IMR-90 (cell line): ENCODE measurements at regions not wholly inside any gene's neighbourhood (a gene's known extent, or its start where the extent isn't known, plus 50 kb on each side); places are given as distances from the start of the nearest gene placed in this dataset.

Experiments used
- ATAC-seq: fragments of 200-7000 bp; cut with Tn5 transposase; 2 replicates; pipeline ENCODE4 v1.9.1; 2020; ENCODE audit warnings: low read depth, mild to moderate bottlenecking, moderate library complexity
- BruUV-seq: library from RNA; stranded (reverse); fragments of 400-500 nt; replicated peaks from 2 replicates; lab custom pipeline; 2021; lab: Mats Ljungman, UMichigan
- CTCF ChIA-PET: fragments of 300-600 bp; formaldehyde crosslinking; extraction: SDS; loops from one replicate; lab custom pipeline; 2021; ENCODE audit warnings: antibody characterized with exemption; lab: Yijun Ruan, JAX
- POLR2A ChIA-PET: fragments of 300-600 bp; sonication (Branson Sonifier 250); formaldehyde crosslinking; loops from one replicate; lab custom pipeline; 2022; ENCODE audit warnings: antibody characterized with exemption; ENCODE audit not compliant: unreplicated experiment; lab: Charles Lee
- DNase-seq: peaks from one replicate; pipeline ENCODE4 v3.0.0; 2013
- H2AFZ ChIP-seq: replicated peaks from 2 replicates; pipeline ENCODE3; 2013; ENCODE audit warnings: low read length, mild to moderate bottlenecking; ENCODE audit not compliant: poor library complexity
- H2AK5ac ChIP-seq: 2 replicates; pipeline ENCODE4 v1.6.1; 2013; ENCODE audit warnings: low read depth, low read length, inconsistent platforms
- H2AK9ac ChIP-seq: replicated peaks from 2 replicates; pipeline ENCODE3; 2013; ENCODE audit warnings: mild to moderate bottlenecking, low read depth, low read length, moderate library complexity; ENCODE audit not compliant: poor library complexity
- H2BK120ac ChIP-seq: 2 replicates; pipeline ENCODE4 v1.6.1; 2013; ENCODE audit warnings: low read depth, low read length, inconsistent platforms
- H2BK15ac ChIP-seq: 3 replicates; pipeline ENCODE4 v1.6.1; 2013; ENCODE audit warnings: low read depth, low read length, inconsistent platforms
- H2BK20ac ChIP-seq: 2 replicates; pipeline ENCODE4 v1.6.1; 2013; ENCODE audit warnings: low read depth, mild to moderate bottlenecking, inconsistent platforms, low read length, moderate library complexity
- H2BK5ac ChIP-seq: 2 replicates; pipeline ENCODE4 v1.6.1; 2013; ENCODE audit warnings: mild to moderate bottlenecking, low read depth, low read length, inconsistent platforms; ENCODE audit not compliant: poor library complexity, severe bottlenecking
- H3K14ac ChIP-seq: replicated peaks from 2 replicates; pipeline ENCODE4 v1.6.1; 2013; ENCODE audit warnings: low read depth, low read length, inconsistent platforms
- H3K18ac ChIP-seq: 2 replicates; pipeline ENCODE4 v1.6.1; 2013; ENCODE audit warnings: low read depth, low read length, control low read depth
- H3K23ac ChIP-seq: 2 replicates; pipeline ENCODE4 v1.6.1; 2013; ENCODE audit warnings: low read depth, low read length, inconsistent platforms
- H3K27ac ChIP-seq: 2 replicates; pipeline ENCODE4 v1.5.1; 2013; ENCODE audit warnings: mild to moderate bottlenecking, control low read depth, low read length; ENCODE audit not compliant: insufficient read depth
- H3K27me3 ChIP-seq: 2 replicates; pipeline ENCODE4 v1.6.1; 2013; ENCODE audit warnings: low read length; ENCODE audit not compliant: control insufficient read depth, insufficient read depth
- H3K36me3 ChIP-seq: 2 replicates; pipeline ENCODE4 v1.6.1; 2013; ENCODE audit warnings: low read length, mixed read lengths; ENCODE audit not compliant: control insufficient read depth, insufficient read depth
- H3K4ac ChIP-seq: 2 replicates; pipeline ENCODE4 v1.6.1; 2013; ENCODE audit warnings: low read depth, low read length, inconsistent platforms
- H3K4me1 ChIP-seq: 2 replicates; pipeline ENCODE4 v1.6.1; 2013; ENCODE audit warnings: low read length, mixed read lengths; ENCODE audit not compliant: control insufficient read depth, insufficient read depth
- H3K4me2 ChIP-seq: 2 replicates; pipeline ENCODE4 v1.6.1; 2013; ENCODE audit warnings: low read depth, mild to moderate bottlenecking, control low read depth, low read length, moderate library complexity
- H3K4me3 ChIP-seq: 2 replicates; pipeline ENCODE4 v1.5.1; 2013; ENCODE audit warnings: low read depth, mild to moderate bottlenecking, control low read depth, low read length, moderate library complexity; ENCODE audit not compliant: insufficient read depth
- H3K56ac ChIP-seq: 2 replicates; pipeline ENCODE4 v1.6.1; 2013; ENCODE audit warnings: low read length, inconsistent platforms; ENCODE audit not compliant: insufficient read depth; ENCODE audit errors: extremely low read depth
- H3K79me1 ChIP-seq, 2 experiments: 2 replicates each; pipeline ENCODE4 v1.6.1; 2013; ENCODE audit warnings: low read length in 2 of 2, inconsistent platforms in 1 of 2, low read depth in 1 of 2
- H3K9ac ChIP-seq: 2 replicates; pipeline ENCODE4 v1.6.1; 2013; ENCODE audit warnings: low read depth, low read length, control low read depth
- H3K9me1 ChIP-seq: 2 replicates; pipeline ENCODE4 v1.6.1; 2013; ENCODE audit warnings: low read length, inconsistent platforms; ENCODE audit not compliant: insufficient read depth
- H3K9me3 ChIP-seq: 2 replicates; pipeline ENCODE4 v1.6.1; 2013; ENCODE audit warnings: low read length; ENCODE audit not compliant: control insufficient read depth, insufficient read depth
- H4K20me1 ChIP-seq: 2 replicates; pipeline ENCODE4 v1.6.1; 2013; ENCODE audit warnings: low read length, inconsistent platforms; ENCODE audit not compliant: insufficient read depth
- H4K5ac ChIP-seq: 2 replicates; pipeline ENCODE4 v1.6.1; 2013; ENCODE audit warnings: mild to moderate bottlenecking, low read depth, low read length, control low read depth
- H4K8ac ChIP-seq, 2 experiments: 2 replicates each; pipeline ENCODE4 v1.6.1; 2013; ENCODE audit warnings: low read depth in 2 of 2, low read length in 2 of 2, control low read depth in 1 of 2, inconsistent platforms in 1 of 2
- H4K91ac ChIP-seq: 2 replicates; pipeline ENCODE4 v1.6.1; 2013; ENCODE audit warnings: low read depth, low read length, inconsistent platforms; ENCODE audit not compliant: insufficient read depth
- MAFK ChIP-seq: IDR thresholded peaks from 2 replicates; pipeline ENCODE4 v1.6.1; 2012; ENCODE audit warnings: low read depth, low read length, improper control_type of control experiment
- NFE2L2 ChIP-seq: fragments of 150-350 bp; IDR thresholded peaks from 2 replicates; pipeline ENCODE4 v1.6.1; 2016; ENCODE audit warnings: low read depth, mild to moderate bottlenecking, low read length
- RFX5 ChIP-seq: IDR thresholded peaks from 2 replicates; pipeline ENCODE4 v1.8.0; 2012; ENCODE audit warnings: low read depth, mild to moderate bottlenecking, low read length, moderate library complexity
- WGBS, 2 experiments: methylation state at CpG; one replicate each; pipeline versions ENCODE4 v1.1.5 to v1.1.7; 2013; ENCODE audit warnings: missing lambda C conversion rate in 2 of 2; ENCODE audit not compliant: insufficient read length in 1 of 2; ENCODE audit errors: extremely low coverage in 2 of 2; 5-methylcytosine and 5-hydroxymethylcytosine counted together
- dilution Hi-C: fragments of 300-500 bp; cut with HindIII; formaldehyde crosslinking; loops from one replicate; pipeline ENCODE4 v1.14.3; 2018; ENCODE audit warnings: low sequenced_read_pairs; ENCODE audit not compliant: unreplicated experiment
- in situ Hi-C: fragments of 300-500 bp; cut with MboI; formaldehyde crosslinking; loops from 3 replicates; pipeline ENCODE4 v1.14.3; 2019; ENCODE audit warnings: low sequenced_read_pairs, inconsistent platforms, mixed read lengths
- intact Hi-C: fragments of 100-400 bp; cut with micrococcal nuclease; formaldehyde crosslinking; loops from 2 replicates; pipeline ENCODE4 v1.10.0; 2022
- TF ChIP-seq, protein P1 (sequence below): conservative IDR thresholded peaks from 2 replicates; pipeline ENCODE4 v1.5.1; 2012; ENCODE audit warnings: mild to moderate bottlenecking, low read depth, low read length, improper control_type of control experiment

DNA sequence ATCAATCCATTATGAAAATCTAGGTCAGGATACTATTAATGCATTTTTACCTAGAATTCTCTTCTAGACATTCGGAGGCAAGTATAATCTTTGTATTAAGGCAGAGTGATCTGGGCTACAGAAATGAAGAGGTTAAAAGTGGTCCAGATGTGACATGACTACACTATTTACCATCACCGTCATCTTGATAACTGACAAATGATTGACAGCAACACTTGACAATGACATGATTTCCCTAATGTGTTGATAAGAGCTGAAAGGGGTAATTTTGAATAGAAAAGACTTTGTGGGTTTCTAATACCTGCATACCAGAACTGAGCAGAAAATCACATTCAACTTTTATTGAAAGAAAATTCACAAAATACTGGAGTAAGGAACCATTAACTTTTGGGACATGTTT lies 718.9 kb upstream of the MAP3K7 start:
- Histone ChIP-seq H3K14ac (no peak overlapping the region), H3K9ac (no peak overlapping the region), H3K4me2 (no peak overlapping the region), H4K5ac (no peak overlapping the region), H3K4ac (no peak overlapping the region), H2BK5ac (no peak overlapping the region), H2AK5ac (no peak overlapping the region), H3K9me3 (no peaks in the 10 kb centered on the region), H3K27ac (no peak overlapping the region), H3K23ac (no peak overlapping the region), H3K18ac (no peak overlapping the region), H2AK9ac (no peak overlapping the region), H4K20me1 (no peaks in the 10 kb centered on the region), H2BK15ac (no peak overlapping the region), H3K79me1 (no peaks in the 10 kb centered on the region), H3K4me1 (no peaks in the 10 kb centered on the region), H3K4me3 (no peak overlapping the region), H3K56ac (no peak overlapping the region), H2BK20ac (no peak overlapping the region), H4K91ac (no peak overlapping the region), H2BK120ac (no peak overlapping the region), H3K27me3 (no peaks in the 10 kb centered on the region), H3K36me3 (no peaks in the 10 kb centered on the region), H4K8ac (no peak overlapping the region), H2AFZ (no peak overlapping the region), H3K9me1 (no peaks in the 10 kb centered on the region)
- TF ChIP-seq, protein P1, sequence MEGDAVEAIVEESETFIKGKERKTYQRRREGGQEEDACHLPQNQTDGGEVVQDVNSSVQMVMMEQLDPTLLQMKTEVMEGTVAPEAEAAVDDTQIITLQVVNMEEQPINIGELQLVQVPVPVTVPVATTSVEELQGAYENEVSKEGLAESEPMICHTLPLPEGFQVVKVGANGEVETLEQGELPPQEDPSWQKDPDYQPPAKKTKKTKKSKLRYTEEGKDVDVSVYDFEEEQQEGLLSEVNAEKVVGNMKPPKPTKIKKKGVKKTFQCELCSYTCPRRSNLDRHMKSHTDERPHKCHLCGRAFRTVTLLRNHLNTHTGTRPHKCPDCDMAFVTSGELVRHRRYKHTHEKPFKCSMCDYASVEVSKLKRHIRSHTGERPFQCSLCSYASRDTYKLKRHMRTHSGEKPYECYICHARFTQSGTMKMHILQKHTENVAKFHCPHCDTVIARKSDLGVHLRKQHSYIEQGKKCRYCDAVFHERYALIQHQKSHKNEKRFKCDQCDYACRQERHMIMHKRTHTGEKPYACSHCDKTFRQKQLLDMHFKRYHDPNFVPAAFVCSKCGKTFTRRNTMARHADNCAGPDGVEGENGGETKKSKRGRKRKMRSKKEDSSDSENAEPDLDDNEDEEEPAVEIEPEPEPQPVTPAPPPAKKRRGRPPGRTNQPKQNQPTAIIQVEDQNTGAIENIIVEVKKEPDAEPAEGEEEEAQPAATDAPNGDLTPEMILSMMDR = no peak
- TF ChIP-seq RFX5 (no peak), MAFK (no peak), NFE2L2 (no peak)
- ChIA-PET CTCF (no interaction called here), POLR2A (no interaction called here)
- intact Hi-C loops = no loop called here
- BruUV-seq = no TSS peak
- DNase-seq (no peak), ATAC-seq (no peak)
- in situ Hi-C loops = no loop called here
- WGBS, 2 experiments = no CpG with 5 or more reads among the region's 2 CpGs
- dilution Hi-C loops = no loop called here
